ENCODE measurements at regions not wholly inside any gene's neighbourhood (a gene's known extent, or its start where the extent isn't known, plus 50 kb on each side); places are given as distances from the start of the nearest gene placed in this dataset.

- intact Hi-C loops (cut with micrococcal nuclease): no loop called here
- Histone ChIP-seq H3K27ac (ENCODE audit: low read depth, low read length) (no peak overlapping the region), H4K20me1 (ENCODE audit: insufficient read depth) (no peaks in the 10 kb centered on the region), H3K36me3 (ENCODE audit: control insufficient read depth in 1 of 2, insufficient read depth in 2 of 2, low read length in 2 of 2) (no peaks in the 10 kb centered on the region), H3K4me2 (ENCODE audit: low read length) (no peak overlapping the region), H3K9ac (ENCODE audit: low read length) (no peak overlapping the region), H3K9me3 (ENCODE audit: control insufficient read depth in 1 of 2, insufficient read depth in 1 of 2, low read depth in 1 of 2, low read length in 2 of 2) (no peaks in the 10 kb centered on the region), H3K27me3 (ENCODE audit: insufficient read depth, low read length) (no peaks in the 10 kb centered on the region), H3K9me2 (ENCODE audit: insufficient read depth) (no peaks in the 10 kb centered on the region), H2AFZ (ENCODE audit: low read depth, low read length, poor library complexity, severe bottlenecking) (no peak overlapping the region), H3K79me2 (ENCODE audit: insufficient read depth, low read length) (no peaks in the 10 kb centered on the region), H3K4me3 (replicated peaks in 1 of 2; ENCODE audit: low read depth in 1 of 2, low read length in 2 of 2) (no peak overlapping the region), H3K4me1 (ENCODE audit: control insufficient read depth in 1 of 2, insufficient read depth in 2 of 2, low read length in 2 of 2) (no peaks in the 10 kb centered on the region)
- no TSS peak for BruUV-seq (replicated peaks)
- CTCF ChIA-PET: no interaction called here
- ATAC-seq: no peak
- POLR2A ChIA-PET: interaction anchor here (1.6 kb wide), 1 partner anchor 29 kb away, joined by 4 read pairs; no protein-coding TSS in a partner anchor
- DNase-seq (ENCODE audit: low read depth, low spot score): no peak
- RAD21 ChIA-PET (ENCODE audit: low non-redundant PET in 1 of 2, low total read pairs in 2 of 2, uncharacterized antibody in 2 of 2, unreplicated experiment in 2 of 2): no interaction called here
- no peak for TF ChIP-seq ZBTB33 (IDR thresholded peaks at IDR 0.05; ENCODE audit: extremely low read depth, insufficient replicate concordance, low read length)
- no peak for TF ChIP-seq ZFX (IDR thresholded peaks at IDR 0.05)
- no peak for TF ChIP-seq MAX (IDR thresholded peaks at IDR 0.05)
- no peak for TF ChIP-seq POLR2AphosphoS5 (IDR thresholded peaks at IDR 0.05; ENCODE audit: low read depth, low read length)
- no peak for TF ChIP-seq POLR2A (IDR thresholded peaks at IDR 0.05; ENCODE audit: borderline replicate concordance, extremely low read depth, insufficient read depth, insufficient read length)
- no peak for TF ChIP-seq JUND (IDR thresholded peaks at IDR 0.05)
- no peak for TF ChIP-seq SP1 (IDR thresholded peaks at IDR 0.05; ENCODE audit: low read depth)
- no peak for TF ChIP-seq EGR1 (IDR thresholded peaks at IDR 0.05; ENCODE audit: low read depth)
- no peak for TF ChIP-seq SRF (IDR thresholded peaks at IDR 0.05; ENCODE audit: low read depth)
- no peak for TF ChIP-seq EZH2 (IDR thresholded peaks at IDR 0.05)
- TF ChIP-seq REST (IDR thresholded peaks at IDR 0.05; ENCODE audit: low read depth): no peak
These were observed 116.3 kb downstream of the ACAA2 start for GRCh38 chr18:49697049-49697448.
